NCI-H1092 treated with DMSO at 0.1 percent for 48 hours (cell line): ENCODE measurements at regions not wholly inside any gene's neighbourhood (a gene's known extent, or its start where the extent isn't known, plus 50 kb on each side); places are given as distances from the start of the nearest gene placed in this dataset.
A peak's percentile ranks its signal among the peaks of the same experiment; 100 is the strongest.
"Not testable (repeated sequence)": the region's sequence is repeated elsewhere in the genome, so short reads cannot be mapped to it uniquely, and the experiment has no call there.

ENCODE experiments used
- DNase-seq: peaks from one replicate; lab custom pipeline; 2025; lab: John Stamatoyannopoulos, UW

DNA sequence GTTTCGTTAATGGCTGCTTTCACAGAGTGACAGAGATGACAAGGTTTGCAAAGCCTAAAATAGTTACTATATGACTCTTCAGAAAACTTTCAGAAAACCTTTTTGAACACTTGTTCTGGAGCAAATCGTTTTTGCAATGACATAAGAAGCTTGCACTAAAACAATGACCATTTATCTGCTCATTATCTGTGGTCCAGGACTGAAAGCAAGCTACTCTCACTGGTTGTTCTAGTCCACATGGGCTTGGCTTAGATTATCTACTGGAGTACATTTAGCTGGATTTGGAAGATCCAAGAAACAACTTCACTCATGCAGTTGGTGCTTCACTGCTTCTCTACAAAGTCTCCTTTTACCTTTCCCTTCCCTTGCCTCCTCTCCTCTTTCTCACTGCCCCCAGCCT, 1836.4 kb upstream of the AGA start:
- no peak for DNase-seq

DNA sequence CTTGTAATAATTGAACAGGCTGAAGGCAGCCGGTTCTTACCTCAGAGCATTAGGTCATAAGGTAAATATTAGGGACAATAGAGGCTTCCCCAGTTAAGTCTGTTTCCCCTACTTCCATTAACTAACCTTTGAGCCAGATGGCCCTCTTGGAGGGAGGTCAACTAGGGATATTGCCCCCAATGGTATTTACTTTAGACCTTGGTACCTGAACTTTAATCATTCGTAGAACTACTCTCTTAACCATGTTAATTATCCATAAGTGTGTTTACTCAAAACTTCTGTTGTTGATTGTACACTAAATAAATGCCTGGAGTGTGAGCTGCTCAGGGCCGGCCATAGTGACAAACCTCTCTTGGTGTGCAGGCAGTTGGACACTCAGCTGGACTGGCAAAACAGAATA, 1843.5 kb upstream of the AGA start:
- DNase-seq = no peak

DNA sequence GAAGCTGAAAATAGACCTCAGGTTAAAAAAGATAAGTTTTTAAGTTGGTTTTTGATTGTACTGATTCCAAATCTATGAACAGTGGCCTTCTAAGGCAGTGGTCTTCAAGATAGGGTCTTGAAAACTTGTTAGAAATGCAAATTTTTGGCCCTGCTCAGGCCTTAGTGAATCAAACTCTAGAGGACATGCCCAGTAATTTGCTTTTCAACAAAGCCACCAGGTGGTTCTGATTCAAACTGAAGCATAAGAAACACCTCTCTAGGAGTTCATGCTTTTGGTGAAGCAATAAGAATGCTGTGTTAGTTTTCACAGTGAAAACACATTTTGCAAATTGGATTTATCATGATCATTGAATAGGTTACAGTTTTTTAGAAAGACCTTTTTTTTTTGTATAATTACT, 1849.4 kb upstream of the AGA start:
- DNase-seq = no peak

DNA sequence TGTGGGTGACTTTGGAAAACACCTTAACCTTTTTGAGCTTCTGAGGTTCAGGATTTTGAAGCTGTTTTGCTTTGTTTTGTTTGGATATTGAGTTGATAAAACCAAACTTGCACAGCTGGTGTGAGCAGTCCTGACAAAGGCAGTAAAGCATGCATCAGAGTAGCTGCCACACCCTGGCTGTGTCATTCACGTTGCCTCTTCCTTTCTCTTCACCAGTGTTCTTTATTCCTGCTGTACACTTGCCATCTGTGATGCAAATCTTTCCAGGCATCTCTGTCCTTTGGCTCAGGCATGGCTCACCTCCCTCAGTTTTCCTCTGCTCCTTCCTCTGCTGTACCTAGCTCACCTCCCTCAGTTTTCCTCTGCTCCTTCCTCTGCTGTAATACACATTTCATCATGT, 1850.2 kb upstream of the AGA start:
- DNase-seq = no peak

DNA sequence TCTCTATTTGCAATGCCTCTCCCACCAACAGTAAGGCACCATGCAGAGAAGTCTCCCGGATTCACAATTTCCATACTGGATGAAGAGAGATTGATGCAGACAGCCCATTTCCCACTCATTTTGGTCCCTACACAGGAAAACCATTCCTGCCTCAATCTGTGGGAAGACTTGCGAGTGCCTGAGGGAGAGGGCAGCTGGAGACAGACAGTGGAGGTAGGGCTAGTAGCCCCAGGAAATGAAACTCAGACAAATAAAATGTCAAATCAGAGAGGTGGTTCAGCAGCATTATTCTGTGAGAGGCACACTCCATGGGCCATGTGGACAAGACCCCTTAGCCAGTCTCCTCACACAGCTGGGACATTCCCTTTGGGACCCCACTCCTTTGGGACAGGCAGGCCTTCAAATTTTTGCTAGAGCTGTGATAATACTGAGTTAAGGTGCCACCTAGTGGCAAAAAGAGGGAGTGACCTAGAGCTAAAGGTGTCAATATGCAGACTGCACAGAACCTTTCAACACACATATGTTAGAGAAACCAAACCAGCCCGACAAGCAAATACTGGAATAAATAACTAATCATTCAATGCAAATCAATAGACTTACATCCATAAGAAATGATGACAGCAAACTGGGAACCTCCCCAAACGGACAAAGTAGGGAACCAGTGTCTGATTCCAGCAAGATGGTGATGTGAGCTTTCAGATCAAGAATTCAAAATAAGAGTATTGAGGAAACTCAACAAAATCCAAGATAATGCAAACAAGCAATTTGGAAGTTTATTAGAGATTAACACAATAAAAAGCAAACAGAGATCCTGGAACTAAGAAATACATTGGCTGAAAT, 1865.3 kb upstream of the AGA start:
- DNase-seq = no peak

DNA sequence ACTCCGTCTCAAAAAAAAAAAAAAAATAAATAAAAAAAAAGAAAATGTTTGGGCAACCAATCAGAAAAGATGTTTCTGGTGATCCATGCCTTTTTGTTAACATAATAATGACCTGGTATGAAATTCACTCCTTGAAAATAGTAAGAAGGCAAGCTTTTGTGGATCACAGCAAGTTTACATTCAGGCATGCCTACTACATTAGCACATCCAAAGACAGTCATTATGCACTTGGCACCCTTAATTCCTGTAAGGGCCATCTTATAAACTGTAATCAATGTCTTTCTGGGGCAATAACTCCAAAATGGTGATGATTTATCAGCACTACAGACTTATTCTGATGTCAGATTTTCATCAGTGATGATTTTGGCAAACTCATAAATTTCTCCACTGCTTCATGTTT, 1871.6 kb upstream of the AGA start:
- no peak for DNase-seq

DNA sequence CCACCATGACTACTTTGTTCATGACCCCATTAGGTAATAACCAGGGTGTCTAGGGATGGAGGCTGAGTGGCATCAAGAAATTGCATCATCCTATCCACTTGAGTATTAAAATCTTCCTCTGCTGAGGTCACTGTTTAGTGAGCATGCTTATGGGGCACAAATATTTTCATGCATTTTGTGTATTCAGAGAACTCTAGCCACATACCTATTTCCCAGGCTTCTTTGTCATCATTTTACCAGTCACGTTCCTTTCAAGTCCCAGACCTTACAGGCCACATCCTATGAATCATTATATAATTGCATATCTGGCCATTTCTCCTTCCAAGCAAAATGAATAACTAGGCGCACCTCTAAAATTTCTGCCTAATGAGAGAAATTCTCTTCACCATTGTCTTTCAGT, 1882.9 kb upstream of the AGA start:
- DNase-seq = no peak

DNA sequence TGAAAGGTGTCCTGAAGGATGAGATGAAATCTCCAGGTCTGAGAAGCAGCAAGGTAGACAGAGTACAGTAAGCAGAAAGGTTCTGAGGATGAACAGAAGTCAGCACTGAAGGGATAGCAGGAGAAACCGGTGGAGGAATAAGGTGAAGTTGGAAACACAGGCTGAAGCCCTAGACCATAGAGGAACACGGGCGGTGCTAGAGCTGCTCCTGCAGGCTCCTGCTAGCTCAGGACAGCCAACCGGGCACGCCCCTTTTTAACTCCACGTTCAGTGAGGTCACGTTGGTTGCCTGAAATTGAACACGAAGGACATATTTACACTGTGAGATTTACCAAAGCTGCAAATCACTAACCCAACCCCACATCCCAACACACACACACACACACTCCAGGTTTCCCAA, 1886.4 kb upstream of the AGA start:
- DNase-seq = no peak

DNA sequence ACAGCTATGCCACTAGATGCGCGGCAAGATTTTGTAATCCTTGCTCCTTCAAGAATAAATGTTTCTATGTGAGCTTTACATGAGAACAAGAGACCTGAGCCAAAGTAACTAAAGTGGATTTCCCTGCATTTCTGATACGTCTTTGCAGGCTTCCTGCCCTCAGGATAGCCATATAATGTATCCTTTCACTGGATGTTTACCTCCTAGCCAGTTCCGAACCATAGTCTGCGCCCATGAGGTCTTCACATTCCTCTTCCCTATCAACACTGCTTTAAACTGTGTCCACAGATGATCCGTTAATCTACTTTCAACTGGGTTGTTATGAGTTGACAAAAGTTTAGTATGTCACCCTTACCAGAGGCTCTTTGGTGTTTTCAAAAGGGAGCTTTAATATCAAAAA, 1889.1 kb upstream of the AGA start:
- DNase-seq = no peak

DNA sequence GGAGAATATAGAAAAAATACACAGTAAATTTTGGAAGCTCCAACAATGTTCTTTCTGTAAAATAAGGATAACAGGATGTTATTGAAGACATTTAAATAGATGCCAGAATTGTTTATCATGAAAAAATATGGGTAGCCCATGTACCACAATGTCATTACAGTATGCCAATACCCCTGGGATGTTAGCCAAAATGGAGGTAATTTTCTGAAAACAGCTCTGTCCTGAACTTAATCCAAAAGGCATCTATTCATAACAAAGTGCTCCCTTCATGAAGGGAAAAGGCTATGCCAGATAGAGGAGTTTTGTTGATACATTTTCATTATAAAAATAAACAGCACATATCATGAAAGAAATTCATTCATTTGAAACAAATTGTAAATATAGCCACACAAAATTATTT, 1902.6 kb upstream of the AGA start:
- no peak for DNase-seq

DNA sequence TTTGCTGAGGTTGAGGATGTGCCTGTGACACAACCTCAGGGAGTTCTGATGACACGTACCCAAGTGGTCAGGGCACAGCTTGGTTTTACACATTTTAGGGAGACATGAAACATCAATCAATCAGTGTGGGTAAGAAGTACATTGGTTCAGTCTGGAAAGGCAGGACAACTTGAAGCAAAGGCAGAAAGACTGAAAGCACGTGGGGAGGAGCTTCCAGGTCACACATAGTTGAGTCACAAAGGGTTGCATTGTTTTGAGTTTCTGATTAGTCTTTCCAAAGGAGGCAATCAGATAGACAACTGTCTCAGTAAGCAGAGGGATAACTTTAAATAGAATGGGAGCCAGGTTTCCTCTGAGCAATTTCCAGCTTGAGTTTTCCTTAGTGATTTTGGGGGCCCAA, 1910.0 kb upstream of the AGA start:
- DNase-seq = no peak

DNA sequence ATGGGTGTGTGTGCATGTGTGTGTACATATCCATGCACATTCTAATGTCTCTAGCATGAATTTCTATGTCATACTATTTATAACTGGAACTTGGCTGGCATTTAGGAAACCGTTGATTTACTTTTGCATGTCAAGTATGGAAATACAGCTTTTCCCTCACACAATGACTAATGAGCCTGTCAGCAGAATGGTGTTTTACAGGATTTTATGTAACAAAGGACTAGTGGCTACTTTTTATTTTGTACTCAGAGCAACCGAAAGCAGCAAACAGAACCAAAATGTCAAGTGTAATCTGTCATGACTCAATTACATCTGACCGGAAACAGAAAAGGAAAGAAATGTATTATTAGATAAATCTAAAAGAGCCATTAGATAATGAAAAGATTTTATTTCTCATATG, 1911.5 kb upstream of the AGA start:
- DNase-seq = no peak

DNA sequence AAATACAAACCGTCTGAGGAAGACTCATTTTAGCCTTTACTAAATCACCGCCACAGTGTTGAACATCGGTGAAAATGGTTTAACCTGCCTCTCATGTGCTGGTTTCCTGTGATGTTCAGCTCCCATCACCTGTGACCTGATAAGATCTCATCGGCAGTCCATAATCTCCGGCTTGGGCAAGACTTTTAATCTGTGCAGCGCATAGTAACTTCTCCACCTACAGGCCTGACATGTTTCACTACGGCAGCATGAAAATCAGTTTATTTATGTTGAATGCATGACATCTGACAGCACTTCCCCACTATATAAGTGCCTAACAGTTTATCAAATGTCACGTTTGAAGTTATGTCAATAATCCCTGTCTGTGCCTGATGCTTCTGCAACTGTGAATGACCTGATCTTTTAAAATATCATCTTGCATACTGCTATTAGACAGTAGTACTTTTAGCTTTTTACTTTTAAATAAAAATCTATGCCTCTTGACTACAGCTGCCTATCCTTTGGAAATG, 1919.8 kb upstream of the AGA start:
- no peak for DNase-seq

DNA sequence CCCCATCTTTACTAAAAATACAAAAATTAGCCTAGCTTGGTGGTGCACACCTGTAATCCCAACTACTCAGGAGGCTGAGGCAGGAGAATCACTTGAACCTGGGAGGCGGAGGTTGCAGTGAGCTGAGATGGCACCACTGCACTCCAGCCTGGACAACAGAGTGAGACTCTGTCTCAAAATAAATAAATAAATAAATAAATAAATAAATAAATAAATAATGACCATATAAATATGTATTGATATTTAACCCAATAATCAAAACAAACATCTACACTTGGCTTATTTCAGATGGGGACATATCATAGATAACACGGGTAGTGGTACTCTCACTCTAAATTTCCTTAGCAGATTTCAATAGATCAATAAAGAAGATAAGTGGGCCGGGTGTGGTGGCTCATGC, 1923.7 kb upstream of the AGA start:
- DNase-seq = not testable (repeated sequence)

DNA sequence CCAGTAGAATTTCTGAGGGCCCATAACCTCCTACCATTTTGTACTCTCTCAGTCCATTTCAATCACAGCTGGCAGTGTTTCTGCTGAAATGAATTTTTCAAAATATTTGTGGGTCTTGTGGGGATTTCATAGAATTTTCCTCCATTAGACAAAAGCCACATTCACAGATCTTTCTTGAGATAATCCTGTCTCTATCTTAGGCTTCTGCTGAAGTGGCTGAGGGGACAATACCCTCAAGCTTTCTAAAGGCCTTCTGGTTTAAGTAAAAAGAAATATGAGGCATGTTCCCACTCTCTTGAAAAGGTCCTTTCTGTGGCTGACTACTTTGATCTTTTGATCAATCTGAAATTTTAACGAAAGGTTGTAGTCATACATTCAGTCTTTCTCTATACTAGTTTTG, 1930.0 kb upstream of the AGA start:
- DNase-seq = no peak

DNA sequence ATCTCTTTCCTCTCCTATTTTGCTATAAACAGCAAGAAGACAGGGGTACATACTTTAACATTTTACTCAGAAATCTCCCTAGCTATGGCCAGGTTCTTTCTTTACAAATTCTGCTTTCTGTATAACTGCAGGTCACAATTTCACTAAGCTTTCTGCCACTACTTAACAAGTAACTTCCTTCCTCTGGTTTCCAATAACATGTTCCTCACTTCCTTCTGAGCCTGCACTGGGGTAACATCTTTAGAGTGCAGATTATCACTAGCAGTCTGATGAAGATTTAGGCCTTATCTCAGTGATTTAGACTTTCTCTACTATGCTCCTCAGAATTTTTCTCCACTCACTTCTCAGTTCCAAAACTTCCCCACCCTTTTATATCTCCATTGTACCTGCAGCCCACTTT, 1930.5 kb upstream of the AGA start:
- no peak for DNase-seq

DNA sequence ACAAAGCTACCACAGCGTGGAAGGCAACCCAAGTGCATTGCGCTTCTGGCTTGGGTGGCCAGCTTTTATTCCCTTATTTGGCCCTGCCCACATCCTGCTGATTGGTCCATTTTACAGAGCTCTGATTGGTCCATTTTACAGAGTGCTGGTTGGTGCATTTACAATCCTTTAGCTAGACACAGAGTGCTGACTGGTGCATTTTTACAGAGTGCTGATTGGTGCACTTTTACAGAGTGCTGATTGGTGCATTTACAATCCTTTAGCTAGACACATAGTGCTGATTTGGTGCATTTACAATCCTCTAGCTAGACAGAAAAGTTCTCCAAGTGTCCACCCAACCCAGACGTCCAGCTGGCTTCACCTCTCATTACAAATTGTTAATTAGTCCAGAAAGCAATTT, 1936.6 kb upstream of the AGA start:
- not testable (repeated sequence) for DNase-seq

DNA sequence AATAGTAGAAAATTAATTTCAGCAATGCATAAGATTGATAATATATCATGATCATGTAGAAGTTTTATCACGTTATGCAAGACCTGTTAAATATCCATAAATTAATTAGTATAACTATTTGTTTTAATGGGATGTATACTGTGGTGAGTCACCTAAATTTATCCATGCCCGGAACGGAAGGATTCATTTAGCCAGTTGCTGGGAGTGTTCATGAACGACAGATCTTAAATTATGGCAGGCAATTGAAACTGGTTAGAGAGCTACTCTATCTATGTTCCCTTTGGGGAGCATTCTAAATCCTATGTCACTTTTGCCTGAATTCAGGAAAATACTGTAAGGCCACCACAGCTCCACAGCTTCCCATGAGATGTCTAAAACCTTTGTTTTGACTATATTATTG, 1950.5 kb upstream of the AGA start:
- DNase-seq = no peak

DNA sequence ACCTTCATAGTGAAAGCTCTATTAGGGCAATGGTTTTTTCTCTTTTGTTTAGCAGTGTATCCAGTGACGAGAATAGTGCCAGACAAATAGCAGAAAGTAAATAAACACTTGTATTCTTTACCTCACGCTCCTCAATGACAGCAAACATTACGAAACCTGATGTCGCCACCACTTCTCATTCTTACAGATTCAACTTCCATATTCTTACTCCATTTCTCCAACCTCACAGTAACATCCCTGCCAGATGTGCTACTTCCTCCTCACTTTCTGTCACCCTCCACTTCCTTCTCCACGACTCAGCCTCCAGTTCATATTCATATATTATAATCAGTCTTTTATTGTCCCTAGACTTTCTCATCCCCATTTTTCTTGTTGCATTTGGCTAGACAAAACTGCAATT, 1956.2 kb upstream of the AGA start:
- no peak for DNase-seq

DNA sequence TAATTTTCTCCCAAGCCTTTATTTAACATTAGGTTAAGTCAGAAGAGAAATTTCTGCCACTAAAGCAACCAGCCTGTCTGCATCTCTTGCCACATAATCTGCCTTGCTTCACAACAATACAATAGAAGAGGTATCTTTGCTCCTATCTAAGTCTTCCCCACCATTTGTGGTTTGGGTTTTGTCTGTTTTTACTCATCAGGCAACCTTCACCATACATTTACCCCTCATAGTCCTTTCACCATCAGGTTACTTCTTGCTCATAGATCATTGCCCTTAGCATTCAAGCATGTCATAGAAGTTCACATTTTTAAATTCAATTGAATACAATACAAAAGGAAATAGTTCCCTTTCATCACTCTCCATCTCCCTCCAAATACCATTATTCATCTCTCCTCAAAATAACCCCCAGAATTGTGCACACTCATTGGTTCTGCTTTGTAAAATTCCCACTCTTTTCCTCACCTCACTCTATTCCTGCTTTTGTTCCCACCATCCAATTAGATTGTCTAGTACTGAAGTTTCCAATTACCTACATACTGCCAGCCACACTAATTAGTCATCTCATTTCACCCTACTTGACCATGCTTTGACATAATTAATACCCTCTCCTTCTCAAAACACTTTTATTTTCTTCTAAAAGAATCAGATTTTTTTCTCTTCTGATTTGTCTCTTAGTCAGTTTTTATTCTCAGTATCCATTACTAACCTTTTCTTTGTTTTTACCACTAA, 1957.0 kb upstream of the AGA start:
- DNase-seq = no peak

DNA sequence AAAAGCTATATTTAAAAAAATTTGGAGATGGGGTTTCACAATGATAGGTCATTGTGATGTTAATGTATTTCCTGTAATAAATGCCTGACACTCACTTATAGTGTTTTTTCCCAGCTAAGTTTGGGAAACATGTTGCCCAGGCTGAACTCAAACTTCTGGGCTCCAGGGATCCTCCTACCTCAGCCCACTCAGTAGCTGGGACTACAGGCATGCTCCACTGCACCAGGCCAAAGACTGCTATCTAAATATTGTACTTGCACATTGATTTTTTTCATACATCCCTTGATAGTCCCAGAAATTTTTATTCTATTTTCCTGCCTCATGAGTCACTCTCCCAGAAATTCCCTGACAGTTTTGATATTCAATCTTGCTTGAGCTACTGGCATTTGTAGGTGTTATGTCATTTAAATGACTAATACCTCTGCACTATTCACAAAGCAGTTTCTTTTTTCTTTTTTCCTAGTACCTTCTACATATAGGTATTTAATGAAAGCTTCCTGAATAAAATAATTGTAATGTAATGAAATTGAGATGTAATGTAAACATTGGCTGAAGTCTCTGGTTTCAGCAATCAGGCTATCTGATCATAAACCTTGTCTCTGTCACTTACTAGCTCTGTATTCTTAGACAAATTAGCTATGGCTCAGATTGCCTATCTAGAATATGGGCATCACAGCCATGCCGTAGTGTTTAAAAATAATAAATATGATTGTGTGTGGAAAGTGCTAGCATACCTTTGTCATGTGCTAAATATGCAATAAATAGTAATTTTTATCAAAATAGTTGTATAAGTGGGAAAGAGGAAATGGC, 1973.0 kb upstream of the AGA start:
- DNase-seq = no peak

DNA sequence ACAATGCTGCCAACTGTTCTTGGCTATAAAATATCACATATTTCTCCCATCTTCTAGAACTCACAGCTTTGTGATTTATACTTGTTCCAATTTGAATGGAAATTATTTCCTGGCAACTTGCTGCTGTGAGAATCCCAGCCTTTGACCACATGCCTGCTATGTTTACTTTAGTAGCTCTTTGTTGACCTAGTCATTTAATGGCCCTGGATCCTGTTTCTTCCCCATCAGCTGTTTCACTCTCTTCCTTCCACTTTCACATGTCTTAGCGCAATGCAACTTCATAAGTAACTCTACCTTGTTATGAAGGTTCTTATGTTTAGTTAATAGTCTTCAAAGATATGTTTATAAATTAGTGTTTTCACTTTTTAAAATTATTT, 1973.6 kb upstream of the AGA start:
- peak; percentile 1 for DNase-seq

DNA sequence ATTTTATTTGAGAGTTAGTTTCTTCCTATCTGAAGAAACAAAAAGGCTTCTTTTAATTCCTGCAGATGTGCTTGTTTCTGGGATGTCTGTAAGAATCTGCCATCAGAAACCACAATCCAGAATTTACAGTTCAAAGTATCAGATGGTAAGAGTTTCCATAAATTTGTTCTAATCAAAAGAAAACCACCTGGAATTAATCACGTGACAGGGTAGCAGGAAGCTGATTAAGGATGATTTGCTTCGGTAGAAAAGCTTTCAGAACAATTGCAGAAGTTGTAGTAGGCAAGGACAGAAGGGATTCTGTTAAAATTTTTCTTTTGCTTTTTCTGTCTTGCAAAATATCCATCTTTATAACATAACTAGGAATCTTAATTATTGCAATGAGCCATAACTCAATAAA, 1975.1 kb upstream of the AGA start:
- no peak for DNase-seq
